NCI-H1436 (cell line): ENCODE measurements at regions not wholly inside any gene's neighbourhood (a gene's known extent, or its start where the extent isn't known, plus 50 kb on each side); places are given as distances from the start of the nearest gene placed in this dataset.
"Not testable (repeated sequence)": the region's sequence is repeated elsewhere in the genome, so short reads cannot be mapped to it uniquely, and the experiment has no call there.

ENCODE experiments used
- DNase-seq: peaks from one replicate; lab custom pipeline; 2025; lab: John Stamatoyannopoulos, UW

- DNase-seq, result no peak
Observed at GRCh38 chr19:30865511-30865910, 483.7 kb downstream of the TSHZ3 start.

- no peak for DNase-seq
Observed at GRCh38 chr19:30864391-30865215, 484.6 kb downstream of the TSHZ3 start.

GRCh38 chr19:30862876-30863275 is 486.4 kb downstream of the TSHZ3 start:
- no peak for DNase-seq

- DNase-seq, result no peak
Observed at GRCh38 chr19:30861919-30862318, 487.3 kb downstream of the TSHZ3 start.

GRCh38 chr19:30857966-30858490 is 485.8 kb downstream of the ZNF536 start:
- DNase-seq, result no peak

GRCh38 chr19:30857388-30857787 is 485.2 kb downstream of the ZNF536 start:
- DNase-seq, result no peak

GRCh38 chr19:30856786-30857185 is 484.6 kb downstream of the ZNF536 start:
- DNase-seq, result no peak

- no peak for DNase-seq
Observed at GRCh38 chr19:30856376-30856775, 484.2 kb downstream of the ZNF536 start.

- DNase-seq, result no peak
Observed at GRCh38 chr19:30855442-30855841, 483.3 kb downstream of the ZNF536 start.

- DNase-seq, result no peak
Observed at GRCh38 chr19:30854661-30855060, 482.5 kb downstream of the ZNF536 start.

GRCh38 chr19:30854207-30854606 is 482.0 kb downstream of the ZNF536 start:
- no peak for DNase-seq

- no peak for DNase-seq
Observed at GRCh38 chr19:30853036-30853435, 480.9 kb downstream of the ZNF536 start.

- no peak for DNase-seq
Observed at GRCh38 chr19:30852168-30852567, 480.0 kb downstream of the ZNF536 start.

GRCh38 chr19:30851646-30852045 is 479.5 kb downstream of the ZNF536 start:
- no peak for DNase-seq

- no peak for DNase-seq
Observed at GRCh38 chr19:30848636-30849425, 476.6 kb downstream of the ZNF536 start.

- DNase-seq, result no peak
Observed at GRCh38 chr19:30846102-30846501, 473.9 kb downstream of the ZNF536 start.

GRCh38 chr19:30842926-30843325 is 470.7 kb downstream of the ZNF536 start:
- DNase-seq, result no peak

GRCh38 chr19:30841934-30842333 is 469.8 kb downstream of the ZNF536 start:
- DNase-seq, result no peak

- no peak for DNase-seq
Observed at GRCh38 chr19:30830875-30831274, 458.7 kb downstream of the ZNF536 start.

- DNase-seq, result not testable (repeated sequence)
Observed at GRCh38 chr19:30825505-30825904, 453.3 kb downstream of the ZNF536 start.

- no peak for DNase-seq
Observed at GRCh38 chr19:30824809-30825208, 452.6 kb downstream of the ZNF536 start.

GRCh38 chr19:30817965-30818567 is 445.9 kb downstream of the ZNF536 start:
- no peak for DNase-seq

GRCh38 chr19:30817197-30817596 is 445.0 kb downstream of the ZNF536 start:
- DNase-seq, result no peak
